ENCODE measurements at regions not wholly inside any gene's neighbourhood (a gene's known extent, or its start where the extent isn't known, plus 50 kb on each side); places are given as distances from the start of the nearest gene placed in this dataset.

DNA sequence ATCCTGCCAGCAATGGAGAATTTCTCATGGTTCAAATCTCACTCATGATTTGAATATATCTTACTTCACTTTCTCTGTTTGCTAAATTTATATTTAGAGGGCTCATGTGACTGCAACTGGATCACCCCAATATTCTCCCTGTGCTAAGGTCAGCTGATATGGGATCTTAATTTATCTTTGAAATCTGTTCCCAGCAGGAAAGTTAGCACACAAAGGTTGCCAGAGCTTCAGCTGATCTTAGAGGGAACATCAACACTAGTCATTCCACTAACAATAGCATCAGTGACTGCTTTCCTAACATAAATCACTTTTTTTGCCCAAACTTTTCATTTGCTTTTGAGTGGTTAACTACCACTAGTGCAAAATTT, 1270.0 kb downstream of the ARAP2 start:
- TF ChIP-seq CTCF (IDR thresholded peaks at IDR 0.05; ENCODE audit: poor library complexity) (no peak), EZH2 (IDR thresholded peaks at IDR 0.05; ENCODE audit: borderline replicate concordance) (no peak)
